Keratinocyte (primary cell): ENCODE measurements at regions not wholly inside any gene's neighbourhood (a gene's known extent, or its start where the extent isn't known, plus 50 kb on each side); places are given as distances from the start of the nearest gene placed in this dataset.

Experiments used
- DNase-seq: peaks from one replicate; pipeline ENCODE4 v3.0.0-alpha.2; 2011; ENCODE audit warnings: low read depth, missing footprints, low spot score
- FAIRE-seq: peaks from 2 replicates; lab custom pipeline; 2011; peaks lifted over from hg19 to GRCh38; lab: Jason Lieb, UNC
- H2AFZ ChIP-seq: 2 replicates; pipeline ENCODE4 v1.6.0; 2012; ENCODE audit warnings: low read length, control low read depth, inconsistent platforms; ENCODE audit not compliant: control insufficient read depth
- H3K27ac ChIP-seq: 2 replicates; pipeline ENCODE4 v1.5.1; 2011; ENCODE audit warnings: low read length; ENCODE audit not compliant: control insufficient read depth, insufficient read depth
- H3K27me3 ChIP-seq: 3 replicates; pipeline ENCODE4 v1.6.0; 2011; ENCODE audit warnings: low read length; ENCODE audit not compliant: control insufficient read depth, insufficient read depth; ENCODE audit errors: extremely low read depth
- H3K36me3 ChIP-seq, 2 experiments: 2 replicates in 1 of 2; 3 replicates in 1 of 2; pipeline ENCODE4 v1.5.1; 2011; ENCODE audit warnings: low read length in 2 of 2, mild to moderate bottlenecking in 1 of 2; ENCODE audit not compliant: control insufficient read depth in 2 of 2, insufficient read depth in 2 of 2; ENCODE audit errors: extremely low read depth in 1 of 2
- H3K4me1 ChIP-seq: 3 replicates; pipeline ENCODE4 v1.5.1; 2011; ENCODE audit warnings: low read length; ENCODE audit not compliant: control insufficient read depth, insufficient read depth; ENCODE audit errors: extremely low read depth
- H3K4me2 ChIP-seq: 3 replicates; pipeline ENCODE4 v1.6.0; 2011; ENCODE audit warnings: low read depth, low read length; ENCODE audit not compliant: control insufficient read depth, insufficient read depth; ENCODE audit errors: extremely low read depth
- H3K4me3 ChIP-seq, 3 experiments: fragments of 200-600 bp in 1 of 3; sonication (generic) in 1 of 3; 2 replicates in 2 of 3; 3 replicates in 1 of 3; pipeline ENCODE4 v1.5.1; 2011 to 2016; ENCODE audit warnings: low read length in 3 of 3, mild to moderate bottlenecking in 3 of 3, control low read depth in 2 of 3, inconsistent platforms in 1 of 3, low read depth in 1 of 3, mixed read lengths in 1 of 3, mixed run types in 1 of 3, moderate library complexity in 1 of 3; ENCODE audit not compliant: control insufficient read depth in 2 of 3, insufficient read depth in 2 of 3; ENCODE audit errors: extremely low read depth in 1 of 3
- H3K79me2 ChIP-seq: 2 replicates; pipeline ENCODE4 v1.6.0; 2012; ENCODE audit warnings: low read length; ENCODE audit not compliant: control insufficient read depth, insufficient read depth
- H3K9ac ChIP-seq: 3 replicates; pipeline ENCODE4 v1.6.0; 2011; ENCODE audit warnings: low read length; ENCODE audit not compliant: control insufficient read depth, insufficient read depth; ENCODE audit errors: extremely low read depth
- H3K9me1 ChIP-seq: 3 replicates; pipeline ENCODE4 v1.6.0; 2011; ENCODE audit warnings: low read length; ENCODE audit not compliant: control insufficient read depth, insufficient read depth; ENCODE audit errors: extremely low read depth
- H3K9me3 ChIP-seq: 2 replicates; pipeline ENCODE4 v1.5.1; 2012; ENCODE audit warnings: low read depth, low read length; ENCODE audit not compliant: control insufficient read depth
- H4K20me1 ChIP-seq: 3 replicates; pipeline ENCODE4 v1.6.0; 2011; ENCODE audit warnings: low read length; ENCODE audit not compliant: control insufficient read depth, insufficient read depth; ENCODE audit errors: extremely low read depth
- CTCF ChIP-seq, 3 experiments: IDR thresholded peaks in 1 of 3; conservative IDR thresholded peaks in 1 of 3; optimal IDR thresholded peaks in 1 of 3; 2 replicates in 2 of 3; 3 replicates in 1 of 3; pipeline versions ENCODE3 to v1.5.1; 2011; ENCODE audit warnings: low read length in 3 of 3, mild to moderate bottlenecking in 3 of 3, moderate library complexity in 2 of 3, control low read depth in 1 of 3, inconsistent platforms in 1 of 3; ENCODE audit not compliant: insufficient read depth in 2 of 3; ENCODE audit errors: extremely low read depth in 1 of 3
- EZH2 ChIP-seq: IDR thresholded peaks from one replicate; pipeline ENCODE4 v1.6.1; 2012; ENCODE audit warnings: inconsistent platforms, mild to moderate bottlenecking, low read length, moderate library complexity
- dilution Hi-C: fragments of 300-500 bp; cut with MboI; formaldehyde crosslinking; loops from one replicate; pipeline ENCODE4 v1.7.0; 2020; ENCODE audit warnings: low sequenced_read_pairs; ENCODE audit not compliant: extremely low pct_ligation_motif_present

GRCh38 chr4:100117750-100118149, 72.5 kb downstream of the DDIT4L start:
- no peak for FAIRE-seq
- no peak overlapping the region for H3K4me2 ChIP-seq
- TF ChIP-seq EZH2: no peak
- TF ChIP-seq CTCF (optimal IDR thresholded peaks at IDR 0.05 in 1 of 3, IDR thresholded peaks at IDR 0.05 in 1 of 3, conservative IDR thresholded peaks at IDR 0.05 in 1 of 3; ENCODE audit: extremely low read depth in 1 of 3, insufficient read depth in 2 of 3, low read length in 3 of 3): no peak

GRCh38 chr4:100114909-100115308, 75.4 kb downstream of the DDIT4L start:
- DNase-seq (no peak), FAIRE-seq (no peak)
- no peaks in the 10 kb centered on the region for H3K36me3 ChIP-seq
- dilution Hi-C loops: no loop called here
- H3K4me2 ChIP-seq: no peak overlapping the region
- no peak overlapping the region for H2AFZ ChIP-seq
- H3K9ac ChIP-seq: no peak overlapping the region
- H3K9me1 ChIP-seq: no peaks in the 10 kb centered on the region
- H3K4me1 ChIP-seq: no peaks in the 10 kb centered on the region
- H3K27ac ChIP-seq: no peak overlapping the region
- no peaks in the 10 kb centered on the region for H3K27me3 ChIP-seq
- no peaks in the 10 kb centered on the region for H3K79me2 ChIP-seq
- no peaks in the 10 kb centered on the region for H4K20me1 ChIP-seq
- H3K9me3 ChIP-seq: no peaks in the 10 kb centered on the region
- no peak for TF ChIP-seq EZH2
- TF ChIP-seq CTCF (optimal IDR thresholded peaks at IDR 0.05 in 1 of 3, IDR thresholded peaks at IDR 0.05 in 1 of 3, conservative IDR thresholded peaks at IDR 0.05 in 1 of 3; ENCODE audit: extremely low read depth in 1 of 3, insufficient read depth in 2 of 3, low read length in 3 of 3): no peak
- H3K4me3 ChIP-seq: no peak overlapping the region

More at GRCh38 chr4:100117750-100118149, 72.5 kb downstream of the DDIT4L start:
- Histone ChIP-seq H3K79me2 (no peaks in the 10 kb centered on the region), H3K36me3 (no peaks in the 10 kb centered on the region), H2AFZ (no peak overlapping the region), H3K4me3 (no peak overlapping the region), H3K9me1 (no peaks in the 10 kb centered on the region), H3K27ac (no peak overlapping the region), H3K4me1 (no peaks in the 10 kb centered on the region), H4K20me1 (no peaks in the 10 kb centered on the region), H3K27me3 (no peaks in the 10 kb centered on the region), H3K9ac (no peak overlapping the region), H3K9me3 (no peaks in the 10 kb centered on the region)
- DNase-seq: no peak
- dilution Hi-C loops: no loop called here
